ENCODE measurements at regions not wholly inside any gene's neighbourhood (a gene's known extent, or its start where the extent isn't known, plus 50 kb on each side); places are given as distances from the start of the nearest gene placed in this dataset.
"Not testable (repeated sequence)": the region's sequence is repeated elsewhere in the genome, so short reads cannot be mapped to it uniquely, and the experiment has no call there.

DNA sequence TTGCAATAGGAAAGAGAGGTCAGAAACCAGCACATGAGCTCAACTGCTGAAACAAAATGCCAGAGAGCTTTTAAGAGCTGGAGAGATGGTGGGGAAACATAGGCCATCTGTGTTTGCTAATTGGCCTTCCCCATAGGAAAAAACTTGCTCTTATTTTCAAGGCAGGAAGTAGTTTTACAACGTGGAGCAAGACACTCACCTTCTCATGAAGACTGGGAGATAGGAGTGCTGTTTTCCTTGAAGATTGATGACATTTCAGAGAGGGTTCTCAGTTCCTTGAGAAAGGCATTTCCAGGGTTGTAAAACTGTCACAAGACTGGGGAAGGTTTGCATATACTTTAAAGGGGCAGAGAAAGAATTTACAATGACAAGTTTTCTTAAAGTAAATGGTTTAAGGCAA lies 586.3 kb upstream of the RAG2 start:
- no peak for DNase-seq (ENCODE audit: low read depth)

- no peak for DNase-seq (ENCODE audit: low read depth)
These were observed 584.0 kb upstream of the RAG2 start for GRCh38 chr11:37182031-37182430.

GRCh38 chr11:37177721-37178120 lies 579.7 kb upstream of the RAG2 start:
- no peak for DNase-seq (ENCODE audit: low read depth)

DNA sequence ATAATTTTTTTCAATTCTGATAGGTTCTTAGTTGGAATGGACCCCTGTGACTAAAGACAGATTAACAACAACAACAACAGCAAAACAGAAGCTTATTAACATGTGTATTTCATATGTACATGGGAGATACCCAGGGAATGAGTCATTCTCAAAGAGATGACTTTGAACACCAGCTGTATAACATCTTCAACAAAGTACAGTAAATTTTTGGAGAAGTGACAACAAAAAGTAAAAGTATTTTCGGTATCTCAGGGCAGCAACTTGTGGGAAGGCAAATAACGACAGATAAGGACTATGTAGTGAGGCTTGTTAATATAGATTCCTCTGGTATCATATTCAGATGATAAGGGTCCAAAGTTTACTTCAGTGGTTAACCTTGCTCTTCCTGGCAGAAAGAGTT lies 573.4 kb upstream of the RAG2 start:
- DNase-seq (ENCODE audit: low read depth): no peak

DNA sequence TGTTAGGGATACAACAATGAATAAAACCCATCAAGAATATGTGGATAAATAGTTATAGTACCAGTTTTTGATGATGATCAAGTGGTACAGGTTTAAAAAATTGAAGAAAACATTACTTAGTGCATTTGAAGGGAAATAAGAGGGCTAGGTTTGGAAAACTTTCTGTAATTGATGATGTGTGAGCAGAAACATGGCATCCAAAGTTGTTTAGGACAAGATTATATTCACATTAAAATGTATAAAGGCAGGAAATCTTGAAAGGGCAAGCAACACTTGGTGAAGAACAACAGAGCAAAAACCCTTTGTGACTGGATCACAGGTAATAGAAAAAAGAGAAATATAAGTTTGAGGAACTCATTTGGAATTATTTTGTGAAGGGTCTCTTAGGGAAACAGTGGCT lies 572.3 kb upstream of the RAG2 start:
- DNase-seq (ENCODE audit: low read depth): no peak

- not testable (repeated sequence) for DNase-seq (ENCODE audit: low read depth)
These were observed 547.4 kb upstream of the RAG2 start for GRCh38 chr11:37145434-37145833.

GRCh38 chr11:37142591-37142990 lies 544.6 kb upstream of the RAG2 start:
- no peak for DNase-seq (ENCODE audit: low read depth)

- no peak for DNase-seq (ENCODE audit: low read depth)
These were observed 543.7 kb upstream of the RAG2 start for GRCh38 chr11:37141707-37142106.

DNA sequence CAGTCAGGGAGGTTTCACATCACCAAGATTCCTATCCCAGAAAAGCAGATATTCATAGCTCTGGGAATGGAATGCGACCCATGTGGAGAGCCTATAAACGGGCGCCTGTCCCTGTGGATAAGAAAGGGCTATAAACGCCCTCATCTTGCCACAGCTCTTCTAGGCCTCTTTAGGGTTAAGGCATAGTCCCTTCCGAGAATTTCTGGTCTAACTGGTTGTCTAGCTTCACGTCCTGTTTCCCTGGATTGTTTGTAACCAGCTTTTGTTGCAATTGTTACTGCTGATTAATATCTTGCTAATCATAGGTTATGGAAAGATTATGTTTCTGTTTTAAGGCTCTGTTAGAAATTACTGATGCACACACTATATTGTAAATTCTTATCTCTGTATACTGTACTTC lies 537.6 kb upstream of the RAG2 start:
- DNase-seq (ENCODE audit: low read depth): not testable (repeated sequence)

GRCh38 chr11:37134637-37135036 lies 536.6 kb upstream of the RAG2 start:
- no peak for DNase-seq (ENCODE audit: low read depth)

GRCh38 chr11:37124384-37124783 lies 526.3 kb upstream of the RAG2 start:
- DNase-seq (ENCODE audit: low read depth): no peak

DNA sequence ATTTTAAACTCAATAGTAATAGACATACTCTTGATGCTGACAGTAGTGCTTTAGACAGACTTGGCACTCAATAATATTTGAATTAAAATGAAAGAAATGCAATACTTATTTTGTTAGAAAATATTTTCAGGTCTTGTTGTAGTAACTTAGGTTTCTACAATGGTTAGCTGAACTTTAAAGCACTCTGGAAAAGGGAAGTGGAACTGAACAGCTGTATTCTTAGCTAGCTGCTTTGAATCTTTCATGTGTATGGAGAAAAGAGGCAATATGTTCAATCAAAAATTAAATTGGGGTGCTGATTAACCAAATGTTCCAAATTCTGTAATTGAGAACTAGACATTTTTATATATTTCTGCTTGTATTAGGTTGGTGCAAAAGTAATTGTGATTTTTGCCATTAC lies 517.9 kb upstream of the RAG2 start:
- no peak for DNase-seq (ENCODE audit: low read depth)

DNA sequence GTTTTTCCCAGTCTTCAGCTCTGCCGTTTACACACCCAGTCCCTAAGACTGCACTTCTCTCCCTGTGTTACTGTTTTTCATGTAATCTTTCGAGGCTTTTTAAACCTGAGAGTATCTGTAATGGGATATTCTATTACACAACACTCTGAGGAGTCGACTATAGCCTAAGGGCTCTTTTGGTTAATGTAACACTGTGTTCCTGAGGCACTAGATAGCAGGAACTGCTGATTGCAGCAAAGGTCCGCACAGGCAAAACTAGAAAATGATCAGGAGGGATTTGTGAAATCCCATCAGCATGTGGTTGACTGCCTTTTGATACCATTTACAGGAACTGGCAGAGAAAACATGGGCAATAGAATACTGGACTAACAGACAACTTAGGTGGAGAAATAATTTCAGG lies 512.3 kb upstream of the RAG2 start:
- DNase-seq (ENCODE audit: low read depth): no peak

GRCh38 chr11:37109286-37109585 lies 511.2 kb upstream of the RAG2 start:
- DNase-seq (ENCODE audit: low read depth): no peak

DNA sequence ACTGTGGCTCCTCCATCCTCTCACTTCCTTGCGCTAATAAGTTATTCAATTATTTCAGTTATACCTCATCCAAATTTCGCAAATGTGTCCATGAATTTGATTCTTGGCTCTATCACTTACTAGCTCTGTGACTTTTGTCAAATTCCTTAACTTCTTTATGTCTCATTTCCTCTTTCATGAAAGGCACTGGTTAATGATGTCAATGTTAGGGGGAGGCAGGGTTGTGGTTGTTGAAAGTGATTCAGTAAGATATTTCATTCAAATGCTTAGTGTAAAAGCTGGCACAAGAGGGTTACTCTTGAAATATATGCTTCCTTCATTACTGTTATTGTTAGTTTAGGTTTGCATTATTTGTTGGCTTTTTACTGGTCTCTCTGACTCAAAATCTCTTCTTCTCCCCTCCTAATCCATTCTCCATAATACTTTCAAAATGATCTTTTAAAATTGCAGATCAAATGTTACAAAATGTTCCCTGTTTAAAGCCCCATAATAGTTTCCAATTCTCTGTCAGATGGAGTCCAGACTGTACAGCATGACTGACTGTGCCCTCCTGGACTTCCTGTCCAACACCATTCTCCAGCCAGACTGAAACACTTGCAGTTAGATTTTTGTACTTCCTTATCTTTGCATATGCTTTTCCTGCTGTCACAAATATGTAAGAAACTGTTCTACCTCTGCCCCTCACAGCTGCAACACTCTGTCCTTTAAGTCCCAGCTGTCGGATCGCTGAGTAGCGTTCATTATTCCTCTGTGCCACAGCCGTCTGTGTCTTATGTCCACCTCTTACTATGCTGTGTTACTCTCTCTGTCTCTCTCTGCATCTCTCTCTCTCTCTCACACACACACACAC lies 510.6 kb upstream of the RAG2 start:
- DNase-seq (ENCODE audit: low read depth): no peak

- no peak for DNase-seq (ENCODE audit: low read depth)
These were observed 509.8 kb upstream of the RAG2 start for GRCh38 chr11:37107831-37108230.

DNA sequence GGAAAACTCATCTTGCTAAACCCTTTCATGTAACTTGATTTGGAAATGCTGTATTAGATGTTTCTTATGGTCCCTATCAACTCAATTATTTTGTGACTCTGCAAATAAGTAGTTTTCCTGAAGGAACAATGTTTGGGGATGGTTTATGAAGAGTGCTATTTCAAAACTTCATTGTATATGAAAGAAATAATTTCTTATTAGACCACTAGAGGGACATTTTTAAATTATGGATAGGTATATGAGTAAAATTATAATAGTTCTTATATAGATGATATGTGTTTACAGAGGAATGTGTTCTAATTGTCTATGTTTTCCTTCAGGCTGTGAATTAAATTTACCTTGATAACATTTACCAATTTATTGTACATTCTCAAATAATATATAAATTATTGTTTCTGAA lies 509.4 kb upstream of the RAG2 start:
- no peak for DNase-seq (ENCODE audit: low read depth)

DNA sequence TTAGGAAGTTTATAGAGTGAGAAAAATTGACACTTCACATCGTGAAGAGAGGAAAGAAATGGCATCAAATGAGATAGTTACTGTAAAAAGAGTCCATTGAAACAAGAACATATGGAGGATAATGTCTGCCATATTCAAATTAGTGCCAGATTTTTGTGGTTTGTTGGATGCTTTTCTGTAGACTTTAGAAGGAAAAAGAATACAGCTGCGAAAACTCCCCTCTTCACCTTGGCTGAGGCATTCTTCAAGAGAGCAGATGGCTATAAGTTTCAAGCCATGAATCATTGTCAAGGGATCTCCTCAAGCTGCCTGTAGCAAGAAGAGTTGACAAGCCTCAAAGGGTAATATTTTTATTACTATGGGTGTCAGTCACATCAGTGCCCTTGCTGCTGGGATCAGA lies 507.4 kb upstream of the RAG2 start:
- DNase-seq (ENCODE audit: low read depth): peak; percentile 11

DNA sequence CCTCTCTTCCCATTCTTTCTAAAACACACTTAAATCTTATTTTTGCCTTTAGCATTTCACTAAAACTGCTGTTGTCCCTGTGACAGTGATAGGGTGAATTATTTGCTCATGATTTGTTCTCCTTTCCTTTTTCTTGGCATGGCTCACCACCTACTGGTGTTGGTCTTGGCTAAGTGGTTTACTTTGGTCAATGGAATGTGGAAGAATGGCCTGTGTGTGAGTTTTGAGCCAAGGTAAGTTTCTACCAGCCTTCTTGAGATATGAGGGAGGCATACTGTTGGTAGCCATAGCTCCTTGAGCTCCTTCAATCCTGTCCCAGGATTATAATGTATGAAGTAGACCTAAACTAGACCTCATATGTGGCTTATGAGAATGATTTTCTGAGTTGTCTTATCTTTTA lies 506.3 kb upstream of the RAG2 start:
- no peak for DNase-seq (ENCODE audit: low read depth)

GRCh38 chr11:37100008-37100407 lies 502.0 kb upstream of the RAG2 start:
- no peak for DNase-seq (ENCODE audit: low read depth)

DNA sequence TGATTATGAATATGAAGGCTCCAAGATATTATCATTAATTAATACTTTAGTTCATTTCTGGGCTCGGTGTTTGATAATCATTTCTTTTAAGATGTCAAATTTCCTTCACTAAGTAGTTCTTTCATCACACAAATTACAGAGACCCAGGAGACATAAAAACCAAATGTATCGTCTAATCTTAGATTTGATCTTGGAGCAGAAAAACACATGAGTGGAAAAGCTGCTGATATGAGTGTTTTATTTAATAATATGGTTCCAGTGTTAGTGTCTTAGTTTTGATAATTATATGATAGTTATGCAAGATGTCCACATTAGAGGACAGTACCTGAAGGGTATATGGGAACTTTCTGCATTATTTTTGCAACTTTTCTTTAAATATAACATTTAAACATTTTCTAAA lies 494.5 kb upstream of the RAG2 start:
- no peak for DNase-seq (ENCODE audit: low read depth)

GRCh38 chr11:37089439-37089838 lies 491.4 kb upstream of the RAG2 start:
- DNase-seq (ENCODE audit: low read depth): no peak

- DNase-seq (ENCODE audit: low read depth): no peak
These were observed 490.5 kb upstream of the RAG2 start for GRCh38 chr11:37088573-37088910.

Measured in forelimb muscle (tissue), 1 donor.